Loucy (cell line): ENCODE measurements at regions not wholly inside any gene's neighbourhood (a gene's known extent, or its start where the extent isn't known, plus 50 kb on each side); places are given as distances from the start of the nearest gene placed in this dataset.
"Not testable (repeated sequence)": the region's sequence is repeated elsewhere in the genome, so short reads cannot be mapped to it uniquely, and the experiment has no call there.

ENCODE experiments used
- H2AFZ ChIP-seq: fragments of 200-600 bp; sonication (generic); 2 replicates; pipeline ENCODE4 v1.6.0; 2016; ENCODE audit warnings: antibody characterized with exemption, mild to moderate bottlenecking, low read length, moderate library complexity
- H3F3A ChIP-seq: fragments of 200-600 bp; 2 replicates; pipeline ENCODE4 v1.6.0; 2016; ENCODE audit warnings: antibody characterized with exemption, low read depth, mild to moderate bottlenecking
- H3K27me3 ChIP-seq: fragments of 200-600 bp; sonication (generic); 2 replicates; pipeline ENCODE4 v1.6.1; 2014; ENCODE audit warnings: low read length, mild to moderate bottlenecking; ENCODE audit not compliant: insufficient read depth, poor library complexity, severe bottlenecking
- H3K36me3 ChIP-seq: fragments of 200-600 bp; sonication (generic); 2 replicates; pipeline ENCODE4 v1.6.1; 2016; ENCODE audit warnings: low read length; ENCODE audit not compliant: insufficient read depth
- H3K4me1 ChIP-seq: fragments of 200-600 bp; sonication (generic); 2 replicates; pipeline ENCODE4 v1.5.1; 2014; ENCODE audit warnings: low read length, mild to moderate bottlenecking; ENCODE audit not compliant: insufficient read depth, poor library complexity, severe bottlenecking
- H3K4me2 ChIP-seq: fragments of 200-600 bp; sonication (generic); 2 replicates; pipeline ENCODE4 v1.6.0; 2014; ENCODE audit warnings: antibody characterized with exemption, low read length, low read depth, mild to moderate bottlenecking; ENCODE audit not compliant: poor library complexity, severe bottlenecking
- H3K4me3 ChIP-seq: fragments of 200-600 bp; sonication (generic); 2 replicates; pipeline ENCODE4 v1.5.1; 2014; ENCODE audit warnings: low read length, mild to moderate bottlenecking, mixed read lengths; ENCODE audit not compliant: poor library complexity, severe bottlenecking
- H3K79me2 ChIP-seq: fragments of 200-600 bp; sonication (generic); 2 replicates; pipeline ENCODE4 v1.6.1; 2014; ENCODE audit warnings: low read length; ENCODE audit not compliant: insufficient read depth
- H3K9ac ChIP-seq: fragments of 200-600 bp; sonication (generic); 2 replicates; pipeline ENCODE4 v1.6.0; 2014; ENCODE audit warnings: mild to moderate bottlenecking, low read depth, low read length, moderate library complexity; ENCODE audit not compliant: poor library complexity, severe bottlenecking
- H3K9me2 ChIP-seq: fragments of 200-600 bp; sonication (generic); replicated peaks from 2 replicates; pipeline ENCODE4 v1.6.1; 2016; ENCODE audit warnings: low read depth, low read length, mixed read lengths
- H3K9me3 ChIP-seq: fragments of 200-600 bp; sonication (generic); 2 replicates; pipeline ENCODE4 v1.6.1; 2014; ENCODE audit warnings: mild to moderate bottlenecking, antibody characterized with exemption, low read length, low read depth; ENCODE audit not compliant: insufficient read depth
- H4K20me1 ChIP-seq: fragments of 200-600 bp; sonication (generic); 2 replicates; pipeline ENCODE4 v1.6.0; 2014; ENCODE audit warnings: antibody characterized with exemption, low read length, mild to moderate bottlenecking; ENCODE audit not compliant: insufficient read depth, poor library complexity, severe bottlenecking
- CTCF ChIP-seq: fragments of 200-600 bp; sonication (generic); conservative IDR thresholded peaks from 2 replicates; pipeline ENCODE4 v1.5.1; 2014; ENCODE audit warnings: mild to moderate bottlenecking, antibody characterized with exemption, low read length
- EZH2phosphoT487 ChIP-seq: fragments of 200-600 bp; IDR thresholded peaks from 2 replicates; pipeline ENCODE4 v1.6.1; 2018; ENCODE audit warnings: antibody characterized with exemption, mild to moderate bottlenecking, moderate library complexity, borderline replicate concordance

- TF ChIP-seq EZH2phosphoT487 (no peak), CTCF (no peak)
- H3K9me2 ChIP-seq: no peaks in the 10 kb centered on the region
- no peaks in the 10 kb centered on the region for H3K4me1 ChIP-seq
- no peak overlapping the region for H3K4me2 ChIP-seq
- H3K79me2 ChIP-seq: no peaks in the 10 kb centered on the region
- no peaks in the 10 kb centered on the region for H3K36me3 ChIP-seq
- no peaks in the 10 kb centered on the region for H3K9me3 ChIP-seq
- no peak overlapping the region for H3K4me3 ChIP-seq
- no peak overlapping the region for H3K9ac ChIP-seq
- no peaks in the 10 kb centered on the region for H4K20me1 ChIP-seq
- no peaks in the 10 kb centered on the region for H3K27me3 ChIP-seq
- no peaks in the 10 kb centered on the region for H3F3A ChIP-seq
- no peak overlapping the region for H2AFZ ChIP-seq
Observed at GRCh38 chrX:3420316-3420715, 73.9 kb upstream of the MXRA5 start.

- Histone ChIP-seq H3K27me3 (no peaks in the 10 kb centered on the region), H3K9me2 (no peaks in the 10 kb centered on the region), H3K9me3 (no peaks in the 10 kb centered on the region), H4K20me1 (no peaks in the 10 kb centered on the region), H3K36me3 (no peaks in the 10 kb centered on the region), H3K79me2 (no peaks in the 10 kb centered on the region), H3F3A (no peaks in the 10 kb centered on the region), H3K4me1 (no peaks in the 10 kb centered on the region), H2AFZ (no peak overlapping the region), H3K9ac (no peak overlapping the region), H3K4me3 (no peak overlapping the region), H3K4me2 (no peak overlapping the region)
- TF ChIP-seq CTCF: no peak
- no peak for TF ChIP-seq EZH2phosphoT487
Observed at GRCh38 chrX:3415011-3415410, 68.6 kb upstream of the MXRA5 start.

- not testable (repeated sequence) for H2AFZ ChIP-seq, H4K20me1 ChIP-seq, H3K27me3 ChIP-seq, H3K79me2 ChIP-seq, H3K4me3 ChIP-seq, H3K4me1 ChIP-seq, H3K4me2 ChIP-seq, H3K9me3 ChIP-seq, H3K9me2 ChIP-seq, H3K36me3 ChIP-seq, H3K9ac ChIP-seq, H3F3A ChIP-seq
Observed at GRCh38 chrX:3411626-3412025, 65.2 kb upstream of the MXRA5 start.

GRCh38 chrX:3409936-3410335 lies 63.5 kb upstream of the MXRA5 start:
- H3K9ac ChIP-seq, H3K36me3 ChIP-seq, H3K9me3 ChIP-seq, H3K4me3 ChIP-seq, H4K20me1 ChIP-seq, H3F3A ChIP-seq, H3K4me1 ChIP-seq, H3K79me2 ChIP-seq, H3K27me3 ChIP-seq, H3K9me2 ChIP-seq, H3K4me2 ChIP-seq, H2AFZ ChIP-seq: not testable (repeated sequence)
